GM12878 (cell line): ENCODE measurements at regions not wholly inside any gene's neighbourhood (a gene's known extent, or its start where the extent isn't known, plus 50 kb on each side); places are given as distances from the start of the nearest gene placed in this dataset.

Experiments used
- ATAC-seq: fragments of 200-7000 bp; cut with Tn5 transposase; 3 replicates; pipeline ENCODE4 v1.9.1; 2020; ENCODE audit warnings: mild to moderate bottlenecking, moderate library complexity
- BruUV-seq: library from RNA; stranded (reverse); fragments of 400-500 nt; replicated peaks from 2 replicates; lab custom pipeline; 2021; lab: Mats Ljungman, UMichigan
- CTCF ChIA-PET: fragments of 300-600 bp; sonication (Branson Sonifier 250); formaldehyde crosslinking; extraction: SDS; loops from one replicate; lab custom pipeline; 2021; ENCODE audit warnings: inconsistent platforms; lab: Yijun Ruan, JAX
- POLR2A ChIA-PET: fragments of 350-600 bp; formaldehyde crosslinking; extraction: SDS; loops from one replicate; lab custom pipeline; 2021; ENCODE audit warnings: inconsistent platforms; lab: Charles Lee
- RAD21 ChIA-PET: fragments of 300-600 bp; sonication (Branson Sonifier 250); formaldehyde crosslinking; loops from one replicate; lab custom pipeline; 2023; ENCODE audit warnings: antibody characterized with exemption; ENCODE audit not compliant: unreplicated experiment; lab: Charles Lee
- SMC1A ChIA-PET: fragments of 300-600 bp; sonication (Branson Sonifier 250); formaldehyde crosslinking; loops from one replicate; lab custom pipeline; 2023; ENCODE audit not compliant: unreplicated experiment, uncharacterized antibody; lab: Charles Lee
- DNase-seq: peaks from one replicate; pipeline ENCODE4 v3.0.0-alpha.2; 2011; ENCODE audit warnings: low read depth, low spot score
- FAIRE-seq: peaks from 3 replicates; lab custom pipeline; 2011; peaks lifted over from hg19 to GRCh38; lab: Jason Lieb, UNC
- H2AFZ ChIP-seq: 2 replicates; pipeline ENCODE4 v1.6.0; 2011; ENCODE audit warnings: low read depth, low read length, control low read depth; ENCODE audit not compliant: control insufficient read depth
- H3K27ac ChIP-seq: 2 replicates; pipeline ENCODE4 v1.5.1; 2011; ENCODE audit warnings: control low read depth; ENCODE audit not compliant: control insufficient read depth, insufficient read depth
- H3K27me3 ChIP-seq, 2 experiments: replicated peaks in 1 of 2; 2 replicates each; pipeline versions ENCODE4 v1.6.0 to v1.6.1; 2011; ENCODE audit warnings: low read length in 1 of 2; ENCODE audit not compliant: control insufficient read depth in 2 of 2, insufficient read depth in 2 of 2
- H3K36me3 ChIP-seq, 2 experiments: 2 replicates each; pipeline ENCODE4 v1.5.1; 2011; ENCODE audit warnings: low read length in 1 of 2; ENCODE audit not compliant: control insufficient read depth in 2 of 2, insufficient read depth in 2 of 2
- H3K4me1 ChIP-seq: 2 replicates; pipeline ENCODE4 v1.6.1; 2011; ENCODE audit warnings: mild to moderate bottlenecking, low read length, moderate library complexity, mixed read lengths; ENCODE audit not compliant: control insufficient read depth, insufficient read depth
- H3K4me2 ChIP-seq: 2 replicates; pipeline ENCODE4 v1.6.0; 2011; ENCODE audit warnings: control low read depth; ENCODE audit not compliant: control insufficient read depth, insufficient read depth
- H3K4me3 ChIP-seq: fragments of 200-600 bp; sonication (generic); 2 replicates; pipeline ENCODE4 v1.5.1; 2016
- H3K79me2 ChIP-seq: 2 replicates; pipeline ENCODE4 v1.6.0; 2011; ENCODE audit warnings: low read length; ENCODE audit not compliant: control insufficient read depth, insufficient read depth
- H3K9ac ChIP-seq: 2 replicates; pipeline ENCODE4 v1.8.0; 2011; ENCODE audit warnings: low read length, control low read depth, mixed read lengths; ENCODE audit not compliant: control insufficient read depth, insufficient read depth
- H3K9me3 ChIP-seq: replicated peaks from 3 replicates; pipeline ENCODE4 v1.5.1; 2011; ENCODE audit warnings: mild to moderate bottlenecking, low read length; ENCODE audit not compliant: control insufficient read depth, insufficient read depth
- H4K20me1 ChIP-seq: 2 replicates; pipeline ENCODE4 v1.6.0; 2011; ENCODE audit not compliant: control insufficient read depth, insufficient read depth
- ASH2L ChIP-seq: fragments of 300-600, 200-600 bp; sonication (generic); IDR thresholded peaks from 2 replicates; pipeline ENCODE4 v1.6.1; 2017; ENCODE audit warnings: low read depth, mild to moderate bottlenecking, borderline replicate concordance
- ATF2 ChIP-seq: IDR thresholded peaks from 2 replicates; pipeline ENCODE4 v1.6.1; 2012; ENCODE audit warnings: low read length, inconsistent platforms
- CBX3 ChIP-seq: fragments of 200-600 bp; sonication (generic); IDR thresholded peaks from 2 replicates; pipeline ENCODE4 v1.6.1; 2016; ENCODE audit warnings: low read depth, borderline replicate concordance
- CREB1 ChIP-seq: IDR thresholded peaks from 2 replicates; pipeline ENCODE4 v1.6.1; 2012; ENCODE audit warnings: low read depth, mild to moderate bottlenecking, inconsistent platforms
- DPF2 ChIP-seq: fragments of 450-650 bp; IDR thresholded peaks from 2 replicates; pipeline ENCODE4 v1.6.1; 2017; ENCODE audit warnings: mild to moderate bottlenecking
- EED ChIP-seq: sonication (generic); IDR thresholded peaks from 2 replicates; pipeline ENCODE4 v1.6.1; 2016; ENCODE audit warnings: antibody characterized with exemption, low read depth
- IKZF1 ChIP-seq: fragments of 450-650 bp; conservative IDR thresholded peaks from 2 replicates; pipeline ENCODE4 v1.6.1; 2017; ENCODE audit warnings: antibody characterized with exemption, mild to moderate bottlenecking
- IRF5 ChIP-seq: fragments of 450-650 bp; IDR thresholded peaks from 2 replicates; pipeline ENCODE4 v1.6.1; 2017; ENCODE audit warnings: borderline replicate concordance
- MYB ChIP-seq: fragments of 150-350 bp; IDR thresholded peaks from 2 replicates; pipeline ENCODE4 v1.6.1; 2014; ENCODE audit warnings: mild to moderate bottlenecking, low read depth, low read length, borderline replicate concordance
- WGBS: methylation state at CpG from one replicate; pipeline ENCODE4 v1.1.6; 2016; ENCODE audit warnings: low lambda C conversion rate; ENCODE audit not compliant: insufficient replicate concordance, insufficient coverage; ENCODE audit errors: missing lambda C conversion rate; 5-methylcytosine and 5-hydroxymethylcytosine counted together
- in situ Hi-C: fragments of 300-500 bp; cut with MboI; formaldehyde crosslinking; loops from 9 replicates; pipeline ENCODE4 v1.14.3; 2018; ENCODE audit warnings: mixed read lengths
- intact Hi-C: fragments of 100-400 bp; cut with micrococcal nuclease; formaldehyde crosslinking; loops from one replicate; pipeline ENCODE4 v1.14.2; 2022; ENCODE audit not compliant: unreplicated experiment
- TF ChIP-seq, protein P1 (sequence below): fragments of 450-650 bp; IDR thresholded peaks from 2 replicates; pipeline ENCODE4 v1.6.1; 2017; ENCODE audit warnings: mild to moderate bottlenecking, moderate library complexity

- RAD21 ChIA-PET, result no interaction called here
- no TSS peak for BruUV-seq
Measured at GRCh38 chr3:177343122-177343625, 145.9 kb upstream of the TBL1XR1 start.

More at GRCh38 chr3:177343122-177343625, 145.9 kb upstream of the TBL1XR1 start:
- Histone ChIP-seq H3K4me1 (peaks cover 19% of the 10 kb centered on the region), H3K27ac (no peak overlapping the region), H3K27me3 (no peaks in the 10 kb centered on the region), H3K9me3 (no peaks in the 10 kb centered on the region), H3K4me2 (no peak overlapping the region), H3K79me2 (no peaks in the 10 kb centered on the region), H4K20me1 (no peaks in the 10 kb centered on the region), H3K9ac (no peak overlapping the region), H3K4me3 (no peak overlapping the region), H2AFZ (no peak overlapping the region), H3K36me3 (no peaks in the 10 kb centered on the region)
- ChIA-PET POLR2A (no interaction called here), CTCF (interaction anchor here (1.1 to 1.2 kb wide), 2 partner anchors 17 to 292 kb away, joined by 3 read pairs; no protein-coding TSS in a partner anchor), SMC1A (interaction anchor here (3.6 kb wide), 1 partner anchor 9 kb away, joined by 10 read pairs; no protein-coding TSS in a partner anchor)
- DNase-seq, result no peak
- no peak for FAIRE-seq
- in situ Hi-C loops, result no loop called here
- ATAC-seq, result no peak
- TF ChIP-seq IRF5 (no peak), EED (no peak), CBX3 (no peak), DPF2 (no peak), ASH2L (no peak), ATF2 (no peak), CREB1 (no peak), IKZF1 (no peak), MYB (no peak)
- TF ChIP-seq, protein P1, sequence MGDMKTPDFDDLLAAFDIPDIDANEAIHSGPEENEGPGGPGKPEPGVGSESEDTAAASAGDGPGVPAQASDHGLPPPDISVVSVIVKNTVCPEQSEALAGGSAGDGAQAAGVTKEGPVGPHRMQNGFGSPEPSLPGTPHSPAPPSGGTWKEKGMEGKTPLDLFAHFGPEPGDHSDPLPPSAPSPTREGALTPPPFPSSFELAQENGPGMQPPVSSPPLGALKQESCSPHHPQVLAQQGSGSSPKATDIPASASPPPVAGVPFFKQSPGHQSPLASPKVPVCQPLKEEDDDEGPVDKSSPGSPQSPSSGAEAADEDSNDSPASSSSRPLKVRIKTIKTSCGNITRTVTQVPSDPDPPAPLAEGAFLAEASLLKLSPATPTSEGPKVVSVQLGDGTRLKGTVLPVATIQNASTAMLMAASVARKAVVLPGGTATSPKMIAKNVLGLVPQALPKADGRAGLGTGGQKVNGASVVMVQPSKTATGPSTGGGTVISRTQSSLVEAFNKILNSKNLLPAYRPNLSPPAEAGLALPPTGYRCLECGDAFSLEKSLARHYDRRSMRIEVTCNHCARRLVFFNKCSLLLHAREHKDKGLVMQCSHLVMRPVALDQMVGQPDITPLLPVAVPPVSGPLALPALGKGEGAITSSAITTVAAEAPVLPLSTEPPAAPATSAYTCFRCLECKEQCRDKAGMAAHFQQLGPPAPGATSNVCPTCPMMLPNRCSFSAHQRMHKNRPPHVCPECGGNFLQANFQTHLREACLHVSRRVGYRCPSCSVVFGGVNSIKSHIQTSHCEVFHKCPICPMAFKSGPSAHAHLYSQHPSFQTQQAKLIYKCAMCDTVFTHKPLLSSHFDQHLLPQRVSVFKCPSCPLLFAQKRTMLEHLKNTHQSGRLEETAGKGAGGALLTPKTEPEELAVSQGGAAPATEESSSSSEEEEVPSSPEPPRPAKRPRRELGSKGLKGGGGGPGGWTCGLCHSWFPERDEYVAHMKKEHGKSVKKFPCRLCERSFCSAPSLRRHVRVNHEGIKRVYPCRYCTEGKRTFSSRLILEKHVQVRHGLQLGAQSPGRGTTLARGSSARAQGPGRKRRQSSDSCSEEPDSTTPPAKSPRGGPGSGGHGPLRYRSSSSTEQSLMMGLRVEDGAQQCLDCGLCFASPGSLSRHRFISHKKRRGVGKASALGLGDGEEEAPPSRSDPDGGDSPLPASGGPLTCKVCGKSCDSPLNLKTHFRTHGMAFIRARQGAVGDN, result no peak
- intact Hi-C loops, result no loop called here
- WGBS, result 94% methylated on average over 3 of the region's 3 CpGs
